ENCODE measurements at regions not wholly inside any gene's neighbourhood (a gene's known extent, or its start where the extent isn't known, plus 50 kb on each side); places are given as distances from the start of the nearest gene placed in this dataset.
A peak's percentile ranks its signal among the peaks of the same experiment; 100 is the strongest.

- Mint-ChIP-seq H3K27ac (no peak overlapping the region), H3K4me1 (ENCODE audit: low read depth) (peaks cover 7% of the 10 kb centered on the region), H3K27me3 (no peaks in the 10 kb centered on the region), H3K4me3 (no peak overlapping the region), H3K36me3 (no peaks in the 10 kb centered on the region), H3K9me3 (no peaks in the 10 kb centered on the region)
- DNase-seq, result no peak
- ChIA-PET CTCF (interaction anchor here (1.2 kb wide), 1 partner anchor 10 kb away, joined by 3 read pairs; no protein-coding TSS in a partner anchor), POLR2A (interaction anchor here (0.6 kb wide), 1 partner anchor 100 kb away, joined by 4 read pairs; no protein-coding TSS in a partner anchor)
- intact Hi-C loops (cut with micrococcal nuclease), result no loop called here
Observed at GRCh38 chr6:144637541-144637940, 352.4 kb downstream of the UTRN start.

GRCh38 chr6:144639654-144640053, 354.5 kb downstream of the UTRN start:
- POLR2A ChIA-PET, result no interaction called here
- intact Hi-C loops (cut with micrococcal nuclease), result no loop called here

GRCh38 chr6:144641286-144641685, 356.2 kb downstream of the UTRN start:
- H3K27ac Mint-ChIP-seq, result no peak overlapping the region

More at GRCh38 chr6:144639654-144640053, 354.5 kb downstream of the UTRN start:
- peaks cover 7% of the 10 kb centered on the region for H3K4me1 Mint-ChIP-seq (ENCODE audit: low read depth)
- CTCF ChIA-PET, result no interaction called here
- no peaks in the 10 kb centered on the region for H3K27me3 Mint-ChIP-seq
- no peak overlapping the region for H3K27ac Mint-ChIP-seq
- H3K36me3 Mint-ChIP-seq, result no peaks in the 10 kb centered on the region
- DNase-seq, result no peak
- H3K9me3 Mint-ChIP-seq, result no peaks in the 10 kb centered on the region
- H3K4me3 Mint-ChIP-seq, result no peak overlapping the region

GRCh38 chr6:144644776-144645175, 359.6 kb downstream of the UTRN start:
- intact Hi-C loops (cut with micrococcal nuclease), result no loop called here
- Mint-ChIP-seq H3K4me3 (no peak overlapping the region), H3K9me3 (no peaks in the 10 kb centered on the region), H3K27me3 (no peaks in the 10 kb centered on the region), H3K27ac (no peak overlapping the region), H3K36me3 (peaks cover 7% of the 10 kb centered on the region), H3K4me1 (ENCODE audit: low read depth) (peaks cover 3% of the 10 kb centered on the region)
- no peak for DNase-seq
- POLR2A ChIA-PET, result no interaction called here
- CTCF ChIA-PET, result interaction anchor here (1.0 kb wide), 1 partner anchor 62 kb away, joined by 3 read pairs; no protein-coding TSS in a partner anchor

More at GRCh38 chr6:144641286-144641685, 356.2 kb downstream of the UTRN start:
- H3K36me3 Mint-ChIP-seq, result peaks cover 2% of the 10 kb centered on the region
- no peaks in the 10 kb centered on the region for H3K27me3 Mint-ChIP-seq
- intact Hi-C loops (cut with micrococcal nuclease), result no loop called here
- no peaks in the 10 kb centered on the region for H3K9me3 Mint-ChIP-seq
- peaks cover 7% of the 10 kb centered on the region for H3K4me1 Mint-ChIP-seq (ENCODE audit: low read depth)
- H3K4me3 Mint-ChIP-seq, result no peak overlapping the region
- no peak for DNase-seq
- POLR2A ChIA-PET, result no interaction called here
- CTCF ChIA-PET, result no interaction called here

- no peak overlapping the region for H3K27ac Mint-ChIP-seq
Observed at GRCh38 chr6:144646093-144647056, 361.2 kb downstream of the UTRN start.

GRCh38 chr6:144647406-144647964, 362.4 kb downstream of the UTRN start:
- Mint-ChIP-seq H3K4me1 (ENCODE audit: low read depth) (peaks cover 6% of the 10 kb centered on the region), H3K9me3 (no peaks in the 10 kb centered on the region)

More at GRCh38 chr6:144646093-144647056, 361.2 kb downstream of the UTRN start:
- H3K4me1 Mint-ChIP-seq (ENCODE audit: low read depth), result peaks cover 2% of the 10 kb centered on the region
- H3K9me3 Mint-ChIP-seq, result no peaks in the 10 kb centered on the region
- intact Hi-C loops (cut with micrococcal nuclease), result no loop called here
- CTCF ChIA-PET, result no interaction called here
- no peaks in the 10 kb centered on the region for H3K27me3 Mint-ChIP-seq
- POLR2A ChIA-PET, result no interaction called here
- peaks cover 10% of the 10 kb centered on the region for H3K36me3 Mint-ChIP-seq
- no peak overlapping the region for H3K4me3 Mint-ChIP-seq
- DNase-seq, result no peak

GRCh38 chr6:144647971-144648651, 363.0 kb downstream of the UTRN start:
- Mint-ChIP-seq H3K4me3 (no peak overlapping the region), H3K4me1 (ENCODE audit: low read depth) (peaks cover 11% of the 10 kb centered on the region), H3K9me3 (no peaks in the 10 kb centered on the region), H3K27ac (no peak overlapping the region), H3K27me3 (no peaks in the 10 kb centered on the region), H3K36me3 (peaks cover 10% of the 10 kb centered on the region)
- intact Hi-C loops (cut with micrococcal nuclease), result no loop called here
- no peak for DNase-seq
- CTCF ChIA-PET, result interaction anchor here (0.7 kb wide), 1 partner anchor 10 kb away, joined by 3 read pairs; no protein-coding TSS in a partner anchor
- POLR2A ChIA-PET, result no interaction called here

More at GRCh38 chr6:144647406-144647964, 362.4 kb downstream of the UTRN start:
- Mint-ChIP-seq H3K27ac (no peak overlapping the region), H3K27me3 (no peaks in the 10 kb centered on the region), H3K36me3 (peaks cover 10% of the 10 kb centered on the region), H3K4me3 (no peak overlapping the region)
- DNase-seq, result no peak
- CTCF ChIA-PET, result interaction anchor here (0.7 kb wide), 1 partner anchor 10 kb away, joined by 3 read pairs; no protein-coding TSS in a partner anchor
- intact Hi-C loops (cut with micrococcal nuclease), result no loop called here
- POLR2A ChIA-PET, result no interaction called here

- no peak overlapping the region for H3K27ac Mint-ChIP-seq
Observed at GRCh38 chr6:144649085-144649484, 363.9 kb downstream of the UTRN start.

GRCh38 chr6:144651234-144651633, 366.1 kb downstream of the UTRN start:
- DNase-seq, result no peak
- Mint-ChIP-seq H3K9me3 (no peaks in the 10 kb centered on the region), H3K4me1 (ENCODE audit: low read depth) (peaks cover 27% of the 10 kb centered on the region), H3K27me3 (no peaks in the 10 kb centered on the region), H3K27ac (no peak overlapping the region), H3K36me3 (peaks cover 8% of the 10 kb centered on the region), H3K4me3 (no peak overlapping the region)
- intact Hi-C loops (cut with micrococcal nuclease), result loop anchor here (5.0 to 10.0 kb wide), 4 partner anchors 109 to 1171 kb away; no protein-coding TSS in a partner anchor
- ChIA-PET POLR2A (no interaction called here), CTCF (no interaction called here)

More at GRCh38 chr6:144649085-144649484, 363.9 kb downstream of the UTRN start:
- peaks cover 10% of the 10 kb centered on the region for H3K36me3 Mint-ChIP-seq
- no peaks in the 10 kb centered on the region for H3K27me3 Mint-ChIP-seq
- peaks cover 19% of the 10 kb centered on the region for H3K4me1 Mint-ChIP-seq (ENCODE audit: low read depth)
- H3K9me3 Mint-ChIP-seq, result no peaks in the 10 kb centered on the region
- H3K4me3 Mint-ChIP-seq, result no peak overlapping the region
- ChIA-PET POLR2A (no interaction called here), CTCF (no interaction called here)
- intact Hi-C loops (cut with micrococcal nuclease), result no loop called here
- no peak for DNase-seq

GRCh38 chr6:144652292-144652891, 367.3 kb downstream of the UTRN start:
- H3K9me3 Mint-ChIP-seq, result no peaks in the 10 kb centered on the region
- peaks cover 29% of the 10 kb centered on the region for H3K4me1 Mint-ChIP-seq (ENCODE audit: low read depth)
- POLR2A ChIA-PET, result interaction anchor here (0.5 kb wide), 1 partner anchor 1164 kb away, joined by 4 read pairs; no protein-coding TSS in a partner anchor
- intact Hi-C loops (cut with micrococcal nuclease), result loop anchor here (5.0 to 10.0 kb wide), 4 partner anchors 110 to 1170 kb away; no protein-coding TSS in a partner anchor
- H3K27me3 Mint-ChIP-seq, result no peaks in the 10 kb centered on the region
- H3K4me3 Mint-ChIP-seq, result no peak overlapping the region
- CTCF ChIA-PET, result no interaction called here
- DNase-seq, result no peak
- H3K27ac Mint-ChIP-seq, result no peak overlapping the region
- peaks cover 8% of the 10 kb centered on the region for H3K36me3 Mint-ChIP-seq

- Mint-ChIP-seq H3K27me3 (no peaks in the 10 kb centered on the region), H3K27ac (no peak overlapping the region), H3K9me3 (no peaks in the 10 kb centered on the region), H3K36me3 (peaks cover 4% of the 10 kb centered on the region), H3K4me3 (peak overlapping the region; percentile 13), H3K4me1 (ENCODE audit: low read depth) (peaks cover 42% of the 10 kb centered on the region)
- no peak for DNase-seq
- ChIA-PET POLR2A (interaction anchor here (0.7 to 1.2 kb wide), 3 partner anchors 57 to 74 kb away, joined by 3 to 4 read pairs (median 3); no protein-coding TSS in a partner anchor), CTCF (interaction anchor here (0.9 kb wide), 1 partner anchor 9 kb away, joined by 3 read pairs; no protein-coding TSS in a partner anchor)
- intact Hi-C loops (cut with micrococcal nuclease), result loop anchor here (1.0 to 10.0 kb wide), 6 partner anchors 57 to 1168 kb away; no protein-coding TSS in a partner anchor
Observed at GRCh38 chr6:144653885-144654505, 368.9 kb downstream of the UTRN start.

Data from activated CD4-positive, alpha-beta memory T cell treated with anti-CD3 and anti-CD28 coated beads for 36 hours (primary cell).